Neural cell (in vitro differentiated cells): ENCODE measurements at regions not wholly inside any gene's neighbourhood (a gene's known extent, or its start where the extent isn't known, plus 50 kb on each side); places are given as distances from the start of the nearest gene placed in this dataset.

Source experiments
- CTCF ChIP-seq: fragments of 450-650 bp; IDR thresholded peaks from 2 replicates; pipeline ENCODE4 v1.5.1; 2014; ENCODE audit warnings: antibody characterized with exemption, mild to moderate bottlenecking, moderate library complexity; ENCODE audit not compliant: poor library complexity, severe bottlenecking
- EZH2 ChIP-seq: fragments of 200-600, 300-800 bp; shearing (Covaris generic), sonication (generic); IDR thresholded peaks from 2 replicates; pipeline ENCODE4 v1.6.1; 2014; ENCODE audit warnings: antibody characterized with exemption, low read length, borderline replicate concordance, mild to moderate bottlenecking; ENCODE audit not compliant: insufficient read depth, poor library complexity, severe bottlenecking
- POLR2AphosphoS5 ChIP-seq: IDR thresholded peaks from 2 replicates; pipeline ENCODE4 v1.6.1; 2012

DNA sequence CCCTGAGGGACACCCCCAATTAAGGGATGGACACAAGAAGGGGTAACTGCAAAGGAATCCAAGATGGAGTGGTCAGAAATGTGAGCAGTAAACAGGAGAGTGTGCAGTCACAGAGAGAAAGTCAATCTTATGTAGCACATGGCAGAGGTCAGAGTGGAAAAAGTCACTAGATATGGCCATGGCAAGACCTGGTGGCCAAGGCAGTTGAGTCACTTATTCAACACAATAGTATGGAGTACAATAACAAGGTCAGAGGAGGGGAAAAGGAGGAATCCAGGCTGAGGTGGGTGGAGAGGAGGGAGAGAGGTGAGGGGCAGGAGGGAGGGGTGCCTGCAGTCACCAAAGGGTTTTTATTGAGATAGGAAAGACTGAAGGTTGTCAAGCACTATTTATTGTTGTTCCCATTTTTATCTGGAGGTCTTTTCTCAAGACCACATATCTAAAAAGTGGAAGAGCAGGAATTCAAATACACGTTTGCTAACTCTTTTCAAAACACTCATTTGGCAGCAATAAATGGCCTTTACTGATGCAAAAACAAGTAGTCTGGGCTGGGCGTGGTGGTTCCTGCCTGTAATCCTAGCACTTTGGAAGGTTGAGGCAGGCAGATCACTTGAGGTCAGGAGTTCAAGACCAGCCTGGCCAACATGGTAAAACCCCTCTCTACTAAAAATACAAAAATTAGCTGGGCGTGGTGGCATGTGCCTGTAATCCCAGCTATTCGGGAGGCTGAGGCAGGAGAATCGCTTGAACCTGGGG lies 53.3 kb upstream of the ARHGEF3 start:
- TF ChIP-seq CTCF (no peak), EZH2 (no peak), POLR2AphosphoS5 (no peak)
